Hematopoietic multipotent progenitor cell treated with erythropoietin and hydrocortisone succinate and interleukin-3 and kit ligand, for 17 days (in vitro differentiated cells): ENCODE measurements at regions not wholly inside any gene's neighbourhood (a gene's known extent, or its start where the extent isn't known, plus 50 kb on each side); places are given as distances from the start of the nearest gene placed in this dataset.
"Not testable (repeated sequence)": the region's sequence is repeated elsewhere in the genome, so short reads cannot be mapped to it uniquely, and the experiment has no call there.

ENCODE experiments used
- DNase-seq: peaks from one replicate; pipeline ENCODE4 v3.0.0-alpha.2; 2015; ENCODE audit warnings: low spot score

- no peak for DNase-seq
Observed at GRCh38 chr7:34207810-34208209, 302.5 kb downstream of the BMPER start.

- no peak for DNase-seq
Observed at GRCh38 chr7:34208878-34209621, 303.7 kb downstream of the BMPER start.

GRCh38 chr7:34211018-34211417 is 305.7 kb downstream of the BMPER start:
- no peak for DNase-seq

GRCh38 chr7:34217972-34218371 is 312.6 kb downstream of the BMPER start:
- no peak for DNase-seq

GRCh38 chr7:34219153-34219718 is 313.9 kb downstream of the BMPER start:
- DNase-seq = no peak

- no peak for DNase-seq
Observed at GRCh38 chr7:34220506-34221185, 315.3 kb downstream of the BMPER start.

GRCh38 chr7:34222316-34222715 is 317.0 kb downstream of the BMPER start:
- no peak for DNase-seq

GRCh38 chr7:34222722-34223121 is 317.4 kb downstream of the BMPER start:
- DNase-seq = no peak

GRCh38 chr7:34224281-34224680 is 318.9 kb downstream of the BMPER start:
- DNase-seq = no peak

GRCh38 chr7:34225193-34225592 is 319.9 kb downstream of the BMPER start:
- no peak for DNase-seq

- DNase-seq = no peak
Observed at GRCh38 chr7:34227525-34227924, 322.2 kb downstream of the BMPER start.

- not testable (repeated sequence) for DNase-seq
Observed at GRCh38 chr7:34235101-34235500, 329.8 kb downstream of the BMPER start.

- no peak for DNase-seq
Observed at GRCh38 chr7:34236057-34236456, 330.7 kb downstream of the BMPER start.

GRCh38 chr7:34236839-34237492 is 331.6 kb downstream of the BMPER start:
- DNase-seq = no peak

GRCh38 chr7:34237493-34237849 is 332.1 kb downstream of the BMPER start:
- no peak for DNase-seq

- DNase-seq = no peak
Observed at GRCh38 chr7:34240417-34240816, 335.1 kb downstream of the BMPER start.

GRCh38 chr7:34242391-34242790 is 337.1 kb downstream of the BMPER start:
- no peak for DNase-seq

GRCh38 chr7:34245246-34245645 is 339.9 kb downstream of the BMPER start:
- DNase-seq = no peak

- no peak for DNase-seq
Observed at GRCh38 chr7:34247468-34247867, 342.1 kb downstream of the BMPER start.

- DNase-seq = no peak
Observed at GRCh38 chr7:34249192-34249591, 343.9 kb downstream of the BMPER start.

- no peak for DNase-seq
Observed at GRCh38 chr7:34260279-34260678, 354.9 kb downstream of the BMPER start.

- DNase-seq = no peak
Observed at GRCh38 chr7:34263168-34263567, 357.8 kb downstream of the BMPER start.

- no peak for DNase-seq
Observed at GRCh38 chr7:34269084-34269483, 363.7 kb downstream of the BMPER start.
